GM19468 (cell line): ENCODE measurements at regions not wholly inside any gene's neighbourhood (a gene's known extent, or its start where the extent isn't known, plus 50 kb on each side); places are given as distances from the start of the nearest gene placed in this dataset.

Source experiments
- ATAC-seq: cut with Tn5 transposase; IDR thresholded peaks from one replicate; pipeline ENCODE4 v1.9.1; 2021; ENCODE audit warnings: mild to moderate bottlenecking, moderate library complexity, moderate number of reproducible peaks; ENCODE audit not compliant: unreplicated experiment; ENCODE audit errors: extremely low read depth

DNA sequence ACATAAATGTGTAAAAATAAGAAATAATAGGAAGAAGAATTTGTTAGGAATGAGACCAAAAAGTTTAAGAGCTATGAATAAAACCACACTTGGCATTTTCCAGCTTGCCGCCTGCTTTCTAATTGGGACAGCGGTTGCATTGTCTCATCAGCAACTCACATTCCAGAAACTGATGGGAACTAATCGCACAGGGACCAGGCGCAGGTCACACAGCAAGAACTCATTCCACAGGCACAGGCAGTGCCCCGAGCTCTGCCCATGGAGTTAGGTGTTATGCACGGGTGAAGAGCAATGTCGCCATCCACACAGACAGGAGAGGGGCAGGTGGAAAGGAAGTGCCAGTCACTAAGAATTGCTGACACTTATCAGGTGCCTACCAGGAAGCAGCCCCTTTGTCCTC lies 279.9 kb downstream of the NSG2 start:
- no peak for ATAC-seq

DNA sequence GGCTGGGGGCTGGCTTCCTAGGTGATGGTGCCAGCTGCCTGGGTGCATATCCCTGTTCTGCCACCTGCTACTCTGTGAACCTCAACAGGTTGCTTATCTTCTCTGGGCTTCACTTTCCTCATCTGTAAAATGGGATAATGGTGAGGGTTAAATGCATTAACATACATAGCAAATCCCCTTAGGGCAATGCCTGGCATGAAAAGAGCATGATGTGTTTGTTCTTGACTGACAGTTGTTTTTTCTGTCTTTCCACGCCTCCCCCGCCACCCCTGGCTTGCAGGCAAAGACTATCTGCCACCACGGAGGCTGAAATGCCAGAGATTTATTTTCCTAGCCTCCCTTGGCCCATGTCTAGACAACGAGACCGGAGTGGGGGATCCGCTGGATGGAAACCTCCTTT lies 280.5 kb downstream of the NSG2 start:
- no peak for ATAC-seq

DNA sequence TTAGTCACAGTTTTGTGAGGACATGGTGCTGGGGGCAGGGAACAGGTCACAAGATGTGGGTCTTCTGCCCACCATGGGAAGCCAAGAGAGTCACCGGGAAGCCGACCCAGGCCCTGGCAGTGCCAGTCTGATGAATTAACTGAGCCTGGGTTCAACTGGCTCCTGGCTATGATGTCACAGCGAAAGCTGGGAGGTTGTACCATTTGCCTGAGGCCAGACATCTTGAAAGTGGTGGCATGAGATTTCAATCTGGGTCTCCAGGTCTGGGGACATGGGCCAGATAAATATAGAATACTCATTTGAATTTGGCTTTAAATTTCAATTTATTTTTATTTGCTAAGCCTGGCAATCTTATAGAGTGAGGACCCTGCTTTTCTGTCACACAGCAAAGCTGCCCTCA lies 280.9 kb downstream of the NSG2 start:
- no peak for ATAC-seq

DNA sequence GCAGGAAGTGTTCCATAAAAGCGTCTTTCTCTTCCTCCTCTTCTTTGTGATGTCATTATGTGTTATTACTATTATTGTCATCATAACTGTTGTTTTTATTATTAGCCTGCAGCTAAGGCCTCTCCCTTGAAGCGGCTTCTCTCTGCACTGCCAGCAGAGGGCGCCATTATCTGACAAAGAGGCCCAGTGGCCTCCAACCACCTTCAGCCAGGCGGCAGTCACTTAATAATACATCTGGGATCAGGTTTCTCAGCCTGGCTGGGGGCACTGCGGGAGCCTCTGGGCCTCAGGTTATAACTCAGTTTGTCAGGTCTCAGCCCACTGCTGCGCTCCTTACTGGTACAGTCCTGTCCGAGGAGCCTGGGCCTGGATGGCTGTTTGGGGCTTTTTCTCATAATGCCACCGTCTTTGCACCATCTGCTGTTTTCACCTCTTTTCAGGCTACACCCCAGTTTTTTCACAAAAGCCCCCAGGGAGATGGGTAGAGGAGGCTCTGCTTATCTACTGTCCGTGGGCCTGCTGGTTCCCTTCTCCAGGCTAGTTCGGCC lies 281.9 kb downstream of the NSG2 start:
- ATAC-seq, result no peak

DNA sequence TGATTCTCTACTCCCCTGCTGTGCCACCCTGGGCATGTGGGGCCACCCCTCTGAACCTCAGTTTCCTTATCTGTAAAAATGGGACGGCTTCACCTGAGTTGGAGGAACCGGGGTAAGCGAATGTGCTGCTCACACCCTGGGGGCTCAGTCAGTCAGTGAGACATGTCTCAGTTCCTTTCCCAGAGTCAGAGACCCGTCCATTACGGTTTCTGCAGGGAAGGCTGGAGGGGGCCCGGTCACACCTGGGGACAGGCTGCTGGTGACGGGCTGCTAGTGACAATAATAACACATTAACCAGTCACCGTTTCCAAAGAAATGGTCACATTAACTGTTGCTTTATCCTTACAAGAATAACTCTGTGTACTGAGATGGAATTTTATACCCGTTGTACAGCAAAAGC lies 282.4 kb downstream of the NSG2 start:
- no peak for ATAC-seq

DNA sequence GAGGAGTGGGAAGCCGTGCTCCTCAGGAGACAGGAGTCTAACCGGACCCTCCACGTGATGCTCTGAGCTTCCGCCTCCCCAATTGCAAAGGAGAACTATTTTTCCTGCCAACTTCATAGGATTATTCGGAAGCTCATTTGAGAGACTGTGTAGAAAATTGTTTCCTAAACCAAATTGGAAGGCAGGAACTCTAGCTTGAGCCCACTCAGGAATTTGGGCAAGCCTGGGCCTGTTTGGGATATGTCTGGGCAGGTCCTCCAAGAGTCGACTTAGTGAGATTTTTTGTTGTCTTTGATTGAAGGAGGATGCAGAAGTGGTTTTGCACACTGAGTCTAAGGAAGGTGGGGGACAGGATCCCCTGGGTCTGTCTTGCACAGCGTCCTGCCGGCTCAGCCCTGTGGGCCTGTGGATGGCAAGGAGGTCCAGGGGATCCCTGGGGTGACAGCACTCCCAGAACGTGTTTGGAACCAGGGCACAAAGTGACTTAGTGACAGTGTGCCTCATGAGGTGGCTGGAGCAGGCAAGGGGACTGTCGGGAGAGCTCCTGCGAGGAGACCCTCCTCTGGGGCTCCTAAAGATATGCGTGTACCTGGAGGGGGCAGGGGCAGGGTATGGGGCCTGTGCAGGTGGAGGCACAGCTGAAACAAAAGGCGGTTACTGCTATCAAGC lies 283.3 kb downstream of the NSG2 start:
- ATAC-seq, result no peak

DNA sequence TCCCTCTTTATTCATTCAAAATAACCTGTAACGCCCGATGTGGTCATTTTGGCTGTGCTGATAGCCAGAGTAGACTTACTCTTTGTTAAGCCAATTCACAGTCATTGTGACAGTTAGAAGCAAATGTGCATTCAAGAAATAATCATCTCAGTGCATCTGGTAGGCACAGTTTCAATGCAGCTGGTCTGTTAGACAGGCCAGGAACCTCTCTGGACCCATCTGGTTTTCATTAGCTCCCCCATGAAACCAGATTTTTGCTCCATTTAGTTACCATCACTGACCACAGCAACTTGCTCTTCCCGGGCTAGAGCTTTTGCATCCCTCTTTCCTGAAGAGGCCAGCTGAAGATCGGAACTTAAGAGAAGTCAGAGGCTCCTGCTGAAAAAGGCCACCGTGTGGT lies 284.2 kb downstream of the NSG2 start:
- ATAC-seq, result no peak

DNA sequence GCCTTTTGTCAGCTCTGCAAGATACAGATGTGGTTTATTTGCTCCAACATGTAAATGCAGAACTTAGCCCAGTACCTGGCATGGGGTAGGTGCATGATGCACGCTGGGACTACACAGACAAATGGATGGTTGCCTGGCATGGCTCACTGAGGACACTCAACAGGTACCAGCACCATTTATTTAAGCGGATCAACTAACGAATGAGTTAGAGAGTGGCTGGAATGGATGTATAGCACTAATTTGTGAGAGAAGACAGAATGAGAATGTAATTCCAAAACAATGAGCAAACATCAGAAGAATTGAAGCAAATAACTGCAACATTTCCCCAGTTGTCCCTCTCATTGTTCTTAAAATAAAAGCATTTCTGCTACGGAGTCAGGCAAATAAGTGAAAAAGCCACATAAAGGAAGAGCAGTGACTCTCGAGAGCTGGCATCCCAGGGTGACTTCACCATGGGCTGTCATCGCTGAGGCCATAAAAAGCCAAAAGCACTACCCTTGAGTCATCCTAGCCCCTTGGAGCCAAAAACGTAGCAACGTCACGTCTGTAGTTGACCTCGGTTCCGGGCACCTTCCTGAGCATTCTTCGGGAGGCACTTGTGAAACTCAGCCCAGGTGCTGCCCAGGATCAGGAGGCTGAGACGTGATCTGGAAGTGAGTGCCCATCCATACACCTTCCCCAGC lies 290.3 kb downstream of the NSG2 start:
- ATAC-seq, result no peak

DNA sequence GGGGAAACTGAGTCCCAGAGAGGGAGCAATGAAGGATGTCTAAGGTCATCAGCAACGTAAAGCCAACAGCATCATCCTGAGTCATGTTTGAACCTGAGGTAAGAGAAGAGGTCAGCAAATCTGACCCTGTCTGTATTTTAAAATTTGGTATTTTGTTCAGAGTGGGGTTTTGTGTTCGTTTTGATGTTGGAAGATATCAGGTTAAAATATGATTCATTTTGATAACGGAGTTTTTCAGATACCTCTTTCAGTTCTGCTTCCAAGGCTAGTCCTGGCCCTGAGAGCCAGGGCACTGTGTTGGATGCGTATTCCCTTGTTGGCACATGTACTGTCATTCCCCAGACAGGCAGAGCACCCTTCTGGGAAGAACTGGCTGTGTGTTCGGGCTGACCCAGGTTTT lies 291.0 kb downstream of the NSG2 start:
- no peak for ATAC-seq

DNA sequence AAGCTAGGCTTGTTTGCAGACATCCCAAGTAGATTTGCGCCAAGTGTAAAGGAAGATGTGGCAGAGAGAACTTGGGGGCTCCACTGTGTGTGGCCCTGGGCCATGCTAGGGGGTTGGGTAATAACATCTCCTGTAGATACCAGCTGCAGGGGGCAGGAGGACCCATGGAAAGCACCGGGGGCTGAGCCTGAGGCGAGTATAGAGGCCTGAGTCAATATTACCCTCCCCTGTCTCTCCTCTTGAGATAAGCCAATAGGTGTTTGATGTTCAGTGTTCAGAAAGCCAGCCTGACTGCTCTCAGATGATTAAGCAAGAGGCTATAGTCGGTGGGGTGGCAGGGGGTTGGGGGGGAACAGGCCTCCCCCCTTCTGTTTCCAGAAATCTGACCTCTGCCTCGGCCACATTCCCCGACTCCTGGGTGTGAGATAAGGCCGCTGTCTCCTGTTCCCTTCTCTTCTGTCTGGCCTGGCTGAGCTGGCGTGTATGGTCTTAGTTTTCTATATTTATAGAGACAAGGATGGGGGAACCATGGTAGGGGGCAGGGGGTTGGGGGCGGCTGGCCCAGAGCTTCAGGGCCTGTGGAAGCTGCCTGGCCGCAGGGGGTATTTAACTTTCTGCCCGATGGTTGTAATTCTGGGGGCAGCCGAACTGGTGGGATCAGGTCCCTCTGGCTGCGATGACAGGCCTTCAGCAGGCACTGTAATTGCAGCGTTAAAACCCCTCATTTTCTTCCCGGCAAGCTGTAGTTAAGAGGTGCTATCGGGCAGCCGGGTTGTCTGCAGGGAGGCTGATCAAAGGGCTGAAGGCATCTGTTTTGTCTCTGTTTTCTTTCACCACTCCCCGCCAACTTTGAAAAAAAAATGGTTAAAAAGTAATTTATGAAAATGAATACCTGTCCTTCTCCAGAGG lies 292.0 kb downstream of the NSG2 start:
- no peak for ATAC-seq

DNA sequence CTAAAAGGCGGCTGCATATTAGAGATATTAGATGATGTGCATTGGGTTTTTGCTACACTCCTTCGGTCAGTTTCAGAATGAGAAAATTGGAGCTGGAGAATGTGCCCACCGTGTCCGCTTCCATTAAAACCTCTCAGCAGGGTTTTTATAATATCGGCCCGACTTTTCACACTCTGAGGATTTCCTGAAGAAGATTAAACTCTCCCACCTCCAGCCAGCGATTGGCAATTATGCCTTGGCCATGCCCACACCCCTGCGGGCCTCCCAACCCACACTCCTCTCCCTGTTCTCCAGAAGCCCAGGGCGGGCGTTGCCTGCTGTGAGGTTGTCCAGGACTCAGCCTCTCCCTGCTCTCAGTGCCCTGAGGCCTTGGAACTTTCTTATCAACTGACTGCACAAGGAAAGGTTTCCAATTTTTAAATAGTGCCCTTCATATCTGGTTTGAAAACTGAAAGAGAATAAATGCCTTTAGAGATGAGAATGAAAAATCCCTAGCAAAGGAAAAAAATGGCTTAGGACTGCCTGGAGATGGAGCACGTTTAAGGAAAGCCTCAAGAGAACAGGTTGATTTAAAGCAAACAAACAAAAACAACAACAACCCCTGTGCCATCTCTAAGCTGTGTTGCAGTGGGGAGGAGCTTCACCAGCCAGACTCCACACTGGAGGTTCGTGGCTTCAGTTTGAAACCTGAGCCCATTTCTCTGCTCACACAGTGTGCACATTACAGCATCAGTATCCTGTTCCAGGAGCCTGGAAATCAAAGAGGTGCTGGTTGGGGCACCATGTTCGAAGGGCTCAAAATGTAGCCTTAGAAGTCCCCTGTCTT lies 292.9 kb downstream of the NSG2 start:
- no peak for ATAC-seq

DNA sequence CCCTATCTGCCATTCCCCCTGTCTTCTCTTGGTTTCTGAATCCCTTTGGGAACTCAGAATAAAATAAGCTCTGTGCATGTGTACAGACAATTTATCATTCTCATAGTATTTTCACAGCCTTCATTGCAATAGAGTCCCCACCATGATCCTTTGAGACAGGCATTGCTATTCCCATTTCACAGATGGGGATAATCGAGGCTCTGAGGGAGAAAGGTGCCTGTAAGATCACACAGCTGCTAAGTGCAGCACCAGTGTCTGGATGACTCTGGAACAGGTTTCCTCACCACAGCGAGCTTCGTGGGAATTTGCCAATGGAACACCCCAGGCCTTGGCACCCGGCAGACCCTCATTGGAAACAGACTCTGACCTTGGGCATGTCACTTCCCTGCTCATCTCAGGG lies 293.6 kb downstream of the NSG2 start:
- no peak for ATAC-seq

DNA sequence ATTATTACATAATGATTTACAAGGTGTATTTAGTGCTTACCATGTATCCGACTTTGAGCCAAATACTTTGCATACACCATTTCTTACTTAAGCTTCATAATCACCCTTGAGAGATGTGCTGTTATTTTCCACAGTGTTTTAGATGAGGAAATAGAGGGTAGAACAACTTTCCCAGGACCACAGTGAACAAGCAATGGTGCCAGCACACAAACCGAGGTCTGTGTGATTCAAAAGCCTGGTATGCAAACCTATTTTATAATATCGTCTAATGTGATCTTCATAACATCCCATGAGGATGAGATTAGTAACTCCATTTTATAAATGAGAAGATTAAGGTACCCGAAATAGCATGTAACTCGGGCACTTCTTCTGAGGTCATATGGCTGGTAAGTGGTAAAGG lies 294.7 kb downstream of the NSG2 start:
- ATAC-seq, result no peak

DNA sequence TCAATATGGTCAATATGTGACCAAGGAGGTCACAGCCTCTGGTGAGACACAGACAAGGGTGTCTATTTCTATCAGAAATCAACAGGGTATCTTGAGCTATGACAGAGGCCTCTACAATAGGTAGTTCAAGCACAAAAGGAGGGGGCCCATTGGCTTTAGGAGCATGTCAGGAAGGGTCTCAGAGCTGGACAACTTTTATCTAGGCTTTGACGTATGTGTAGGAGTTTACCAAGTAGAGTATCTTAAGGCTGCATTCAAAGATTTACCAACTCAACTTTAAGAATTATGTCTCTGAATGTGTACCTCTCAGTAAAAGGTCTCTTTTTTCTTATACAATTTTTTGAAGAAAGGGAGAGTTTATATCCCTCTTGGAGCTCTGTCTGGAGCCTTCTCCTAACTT lies 297.2 kb downstream of the NSG2 start:
- no peak for ATAC-seq

DNA sequence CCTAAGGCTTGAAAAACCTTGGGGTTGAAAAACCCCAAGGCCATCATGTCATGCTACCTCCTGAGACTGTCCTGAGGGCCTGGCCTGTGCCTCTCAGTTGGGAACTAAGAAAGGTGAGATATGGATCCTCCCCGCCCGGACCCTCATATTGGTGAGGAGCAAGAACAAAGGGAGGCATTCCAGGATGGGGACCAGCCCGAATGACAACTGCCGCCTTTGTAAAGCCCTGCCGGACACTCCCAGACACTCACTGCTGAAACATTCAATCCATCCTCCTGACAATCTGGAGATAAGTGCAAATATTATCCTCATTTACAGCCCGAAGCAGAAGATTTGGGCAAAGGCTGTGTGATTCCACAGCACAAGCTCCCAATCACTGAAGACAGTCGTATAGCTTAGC lies 298.3 kb downstream of the NSG2 start:
- ATAC-seq, result no peak

DNA sequence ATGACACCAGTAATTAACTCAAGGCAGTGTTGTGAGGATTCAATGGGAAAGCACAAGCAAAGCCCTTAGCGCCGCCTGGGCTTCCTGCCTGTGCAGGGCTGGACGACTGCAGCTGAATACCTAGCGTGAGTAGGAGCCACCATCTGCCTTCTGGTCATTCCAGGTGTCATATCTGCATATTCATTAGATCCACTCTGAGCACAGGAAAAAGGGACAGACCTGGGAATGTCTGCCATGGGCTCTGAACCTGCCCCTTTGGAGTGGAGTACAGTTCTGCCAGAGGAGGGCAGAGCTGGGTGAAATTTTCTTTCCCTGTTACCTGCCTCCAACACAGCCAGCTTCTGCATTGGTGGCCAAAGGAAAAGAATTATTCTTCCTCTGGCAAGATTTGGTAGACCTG lies 298.8 kb downstream of the NSG2 start:
- no peak for ATAC-seq

DNA sequence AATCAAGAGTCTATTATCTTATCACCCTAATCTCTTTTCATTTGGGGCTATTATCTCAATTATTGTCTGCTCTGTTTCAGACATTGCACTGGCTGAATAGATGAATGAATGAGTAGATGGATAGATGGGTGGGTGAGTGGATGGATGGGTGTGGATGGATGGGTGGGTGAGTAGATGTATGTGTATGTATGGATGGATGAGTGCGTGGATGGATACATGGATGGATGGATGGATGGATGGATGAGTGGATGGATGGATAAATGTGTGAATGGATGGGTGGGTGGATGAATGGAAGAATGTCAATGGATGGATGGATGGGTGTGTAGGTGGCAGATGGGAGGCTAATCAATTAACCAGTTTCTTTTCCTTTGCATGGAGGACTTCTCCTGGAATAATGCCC lies 301.7 kb downstream of the NSG2 start:
- ATAC-seq, result no peak

DNA sequence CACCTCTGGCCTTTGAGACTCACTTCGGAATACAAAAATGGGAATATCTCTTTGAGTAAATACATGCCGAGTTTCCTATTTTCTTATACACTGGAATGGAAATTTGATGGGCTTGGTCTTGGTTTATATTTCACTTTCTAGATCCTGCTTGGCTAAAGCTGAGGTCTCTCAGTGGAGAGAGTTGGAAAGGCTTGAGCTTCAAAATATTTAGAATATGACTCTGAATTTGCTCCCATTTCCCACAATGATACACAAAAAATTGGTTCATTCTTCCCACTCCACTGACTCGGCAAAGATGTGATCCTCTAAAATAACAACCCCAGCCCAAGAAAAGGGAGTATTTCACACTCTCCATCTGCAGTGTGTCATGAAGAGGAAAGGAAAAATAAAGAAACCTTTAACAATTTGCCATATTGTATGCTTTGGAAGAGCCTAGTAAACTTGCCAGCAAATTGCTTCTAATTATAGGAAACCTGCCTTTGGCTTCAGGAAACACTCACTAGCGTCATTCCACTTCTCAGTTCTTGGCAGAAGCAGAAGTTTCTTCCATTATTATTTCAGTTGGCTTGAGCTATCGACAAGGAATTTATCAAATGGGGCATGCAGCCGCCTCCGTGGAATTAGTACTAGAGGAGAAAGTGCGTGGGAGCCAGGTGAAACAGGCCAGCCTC lies 302.9 kb downstream of the NSG2 start:
- ATAC-seq, result no peak

DNA sequence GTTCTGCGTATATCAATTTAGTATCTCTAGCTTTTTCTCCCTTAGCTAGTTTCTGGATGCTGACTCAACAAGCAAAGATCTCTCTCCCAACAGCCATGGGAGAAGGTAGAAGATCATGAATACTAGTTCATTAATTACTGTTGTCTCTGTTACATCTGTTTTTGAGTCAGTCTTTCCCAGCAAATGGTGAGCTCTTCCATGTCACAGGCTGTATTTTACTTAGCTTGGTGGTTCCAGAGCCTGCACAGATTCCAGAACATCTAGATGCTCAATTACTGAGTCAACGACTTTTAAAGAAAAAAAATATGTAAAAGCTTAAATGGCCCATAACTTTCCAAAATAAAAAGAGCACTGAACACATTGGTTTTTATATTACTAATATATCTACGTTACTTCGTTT lies 307.2 kb downstream of the NSG2 start:
- ATAC-seq, result no peak

DNA sequence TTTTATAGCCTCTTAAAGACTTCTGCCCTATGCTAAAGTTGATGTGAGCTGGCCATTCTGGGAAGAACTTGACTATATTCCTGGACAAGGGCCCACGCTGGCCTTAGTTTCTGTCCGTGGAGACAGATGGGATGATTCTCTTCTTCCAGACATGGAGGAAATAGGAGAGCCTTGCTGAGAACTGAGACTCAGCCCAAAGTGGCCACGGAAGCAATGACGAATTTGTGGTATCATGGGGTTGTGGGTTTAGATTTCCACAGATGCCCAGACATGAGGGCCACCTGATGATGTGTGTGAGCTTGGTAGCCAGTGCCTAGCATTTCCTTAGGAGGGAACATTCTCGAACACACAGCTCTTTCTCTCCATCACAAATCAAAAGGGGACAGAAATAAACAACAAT lies 309.1 kb downstream of the NSG2 start:
- no peak for ATAC-seq
